Islet precursor cell (in vitro differentiated cells): ENCODE measurements at regions not wholly inside any gene's neighbourhood (a gene's known extent, or its start where the extent isn't known, plus 50 kb on each side); places are given as distances from the start of the nearest gene placed in this dataset.
A peak's percentile ranks its signal among the peaks of the same experiment; 100 is the strongest.

Experiments
- DNase-seq: peaks from one replicate; pipeline ENCODE4 v3.0.0-alpha.2; 2018

DNA sequence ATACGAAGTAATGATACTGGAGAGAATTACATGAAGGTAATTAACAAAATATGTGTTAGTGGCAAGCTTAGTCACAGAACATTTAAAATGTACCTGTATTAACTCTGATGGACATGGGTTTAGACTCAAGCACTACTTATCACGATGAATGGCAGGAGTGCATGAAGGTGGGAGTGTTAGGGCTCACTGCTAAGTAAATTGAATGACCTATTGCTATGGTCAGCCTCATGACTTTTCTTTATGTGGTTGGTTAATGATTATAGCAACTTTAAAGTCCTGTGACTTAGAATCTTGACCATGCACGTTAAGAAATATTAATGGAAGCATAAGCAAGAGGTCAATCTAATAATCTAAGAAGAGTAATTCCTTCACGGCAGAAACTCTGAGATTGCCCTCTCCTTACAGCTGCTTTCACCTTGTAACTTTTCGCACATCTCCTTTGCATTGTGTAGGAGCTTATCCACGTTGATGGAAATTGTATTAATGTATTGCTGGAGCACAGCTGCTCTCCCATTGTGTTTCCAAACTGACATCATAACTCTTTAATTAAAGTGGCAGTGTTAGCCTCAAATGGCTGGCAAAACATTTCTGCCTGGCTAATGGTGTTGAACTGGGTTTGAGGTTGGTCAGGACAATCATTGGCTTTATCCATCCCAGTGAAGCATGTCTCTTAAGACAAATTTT lies 114.5 kb downstream of the RXFP2 start:
- DNase-seq = no peak

DNA sequence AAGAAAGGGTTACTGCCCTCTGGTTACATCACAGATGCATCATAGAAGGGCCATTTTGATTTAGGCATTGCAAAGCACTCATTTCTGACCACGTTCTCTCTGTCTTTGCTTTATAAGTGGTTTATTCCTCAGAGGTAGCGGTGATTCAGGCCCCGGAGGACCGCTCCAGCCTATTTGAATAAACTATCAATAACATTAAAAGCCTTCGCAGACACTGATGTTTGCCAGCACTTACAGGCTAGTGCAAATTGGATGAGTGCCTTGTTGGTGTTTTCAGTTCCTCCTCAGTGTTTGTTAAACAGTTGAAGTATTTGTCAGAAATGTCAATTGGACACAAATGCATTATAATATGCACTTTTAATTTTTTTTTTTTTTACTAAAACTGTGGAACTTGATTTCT lies 120.2 kb downstream of the RXFP2 start:
- DNase-seq = no peak

DNA sequence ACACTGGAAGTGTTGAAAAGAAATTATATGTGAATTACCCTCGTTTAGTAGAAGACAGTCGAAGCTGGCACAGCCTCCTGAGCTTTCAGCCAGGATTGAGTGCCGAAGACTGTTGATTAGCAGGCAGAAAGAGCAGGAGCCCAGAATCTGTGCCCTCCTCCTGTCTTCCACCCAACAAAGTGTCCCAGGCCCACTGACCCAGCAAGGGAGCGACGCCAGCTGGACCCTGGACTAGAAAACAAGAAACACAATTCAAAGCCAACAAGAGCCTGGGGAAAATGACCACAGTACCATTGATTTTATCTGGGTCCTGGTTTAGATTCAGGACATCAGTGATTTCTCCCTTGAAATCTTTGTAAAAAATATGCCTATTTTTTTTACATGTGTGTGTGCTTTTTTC lies 120.7 kb downstream of the RXFP2 start:
- DNase-seq = no peak

DNA sequence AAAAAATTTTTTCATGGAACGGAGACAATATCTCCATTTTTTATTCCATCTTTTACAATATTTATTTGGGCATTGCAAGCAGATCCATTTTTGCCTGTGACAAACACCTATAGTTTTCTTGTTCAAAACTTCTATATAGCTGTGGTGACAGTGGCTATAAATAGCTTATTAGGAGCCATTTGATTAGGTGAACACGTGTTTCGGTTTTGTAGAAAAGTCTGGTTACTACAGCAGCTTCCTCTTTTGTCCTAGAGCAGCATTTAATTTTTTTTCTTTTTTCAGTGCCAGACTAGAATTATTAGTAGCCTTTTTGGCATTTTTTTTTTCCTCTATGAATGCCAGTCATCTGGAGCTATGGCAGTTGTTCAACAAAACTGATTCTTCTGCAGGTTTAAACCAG lies 123.5 kb downstream of the RXFP2 start:
- no peak for DNase-seq

DNA sequence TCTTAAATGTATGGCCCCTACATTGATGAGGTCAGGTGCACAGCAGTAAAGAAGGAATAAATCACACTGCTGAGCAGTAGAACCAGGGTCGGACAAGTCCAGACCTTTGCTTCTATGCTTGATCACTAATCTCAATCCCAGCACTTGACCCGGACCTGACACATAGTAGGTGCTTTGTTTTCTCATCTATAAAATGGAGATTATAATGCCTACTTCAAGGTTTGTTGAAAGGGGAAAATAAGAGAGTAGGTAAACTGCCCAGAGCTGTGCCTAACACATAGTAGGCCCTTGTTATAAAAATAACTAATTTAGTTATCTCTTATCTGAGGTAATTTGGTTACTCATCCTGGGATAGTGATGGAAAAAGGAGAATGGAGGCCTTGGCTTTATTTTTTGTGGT lies 125.0 kb downstream of the RXFP2 start:
- DNase-seq = no peak

DNA sequence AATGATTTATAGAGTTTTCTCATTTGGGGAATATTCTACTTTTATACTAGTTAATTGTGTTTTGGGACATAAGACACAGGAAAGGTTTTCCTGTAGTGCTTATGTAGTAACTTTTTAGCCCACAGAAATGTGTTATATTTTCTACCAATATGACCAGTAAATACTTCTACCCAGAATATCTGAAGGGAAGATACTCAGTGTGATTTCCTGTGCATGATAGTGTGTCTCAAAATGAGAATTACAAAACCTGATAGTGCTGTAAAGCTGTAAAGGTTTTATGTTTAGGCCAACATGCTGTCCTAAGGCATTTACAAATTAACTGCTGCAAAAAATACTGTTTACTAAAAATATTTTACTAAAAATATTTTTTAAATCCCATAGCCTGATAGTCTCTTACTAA lies 126.8 kb downstream of the RXFP2 start:
- no peak for DNase-seq

DNA sequence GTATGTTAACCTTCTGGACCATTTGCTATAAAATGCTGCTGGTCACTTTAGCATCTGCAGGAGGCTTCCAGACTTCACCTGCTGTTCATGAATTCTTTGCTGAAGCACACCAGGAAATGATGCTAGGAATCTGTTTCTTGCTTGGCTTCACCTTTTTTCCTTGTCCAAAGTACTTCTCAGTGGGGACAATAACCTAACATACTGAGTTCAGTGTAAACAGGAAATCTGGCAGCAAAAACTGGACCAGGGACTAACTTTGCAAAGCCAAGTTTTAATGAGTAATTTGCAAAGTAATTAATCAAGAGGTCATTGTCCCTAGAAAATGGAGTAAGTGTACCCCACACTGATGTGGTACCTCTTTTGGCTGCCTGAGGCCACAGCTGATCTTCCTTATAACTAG lies 128.4 kb downstream of the RXFP2 start:
- no peak for DNase-seq

DNA sequence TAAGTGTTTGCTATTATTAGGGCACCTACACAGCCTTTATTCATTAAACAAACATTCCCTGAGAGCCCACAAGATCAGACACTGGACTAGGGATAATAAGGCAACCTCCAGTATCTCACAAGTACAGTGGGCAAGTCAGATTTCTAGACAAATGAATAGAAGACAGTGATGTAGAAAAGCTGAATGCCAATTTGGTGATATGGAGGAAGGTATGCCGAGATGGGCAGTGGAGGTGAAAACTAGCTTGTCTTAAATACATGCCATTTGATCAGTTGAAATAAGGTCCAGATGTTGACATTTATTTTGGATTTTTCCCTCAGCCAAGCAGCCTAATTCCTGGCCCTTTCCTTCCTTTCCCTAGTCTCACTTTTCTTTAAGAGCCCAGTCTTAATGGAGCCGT lies 130.3 kb downstream of the RXFP2 start:
- DNase-seq = no peak

DNA sequence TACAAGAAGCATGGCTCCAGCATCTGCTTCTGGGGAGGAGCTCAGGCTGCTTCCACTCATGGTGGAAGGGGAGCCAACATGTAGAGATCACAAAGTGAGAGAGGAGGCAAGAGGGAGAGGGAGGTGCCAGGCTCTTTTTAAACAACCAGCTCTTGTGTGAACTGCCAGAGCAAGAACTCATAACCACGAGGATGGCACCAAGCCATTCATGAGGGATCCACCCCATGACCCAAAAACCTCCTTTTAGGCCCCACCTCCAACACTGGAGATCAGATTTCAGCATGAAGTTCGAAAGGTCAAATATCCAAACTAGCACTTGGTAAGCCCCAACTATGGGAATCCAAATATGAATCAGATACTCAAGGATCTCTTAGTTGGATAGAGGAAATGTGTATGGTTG lies 131.2 kb downstream of the RXFP2 start:
- no peak for DNase-seq

DNA sequence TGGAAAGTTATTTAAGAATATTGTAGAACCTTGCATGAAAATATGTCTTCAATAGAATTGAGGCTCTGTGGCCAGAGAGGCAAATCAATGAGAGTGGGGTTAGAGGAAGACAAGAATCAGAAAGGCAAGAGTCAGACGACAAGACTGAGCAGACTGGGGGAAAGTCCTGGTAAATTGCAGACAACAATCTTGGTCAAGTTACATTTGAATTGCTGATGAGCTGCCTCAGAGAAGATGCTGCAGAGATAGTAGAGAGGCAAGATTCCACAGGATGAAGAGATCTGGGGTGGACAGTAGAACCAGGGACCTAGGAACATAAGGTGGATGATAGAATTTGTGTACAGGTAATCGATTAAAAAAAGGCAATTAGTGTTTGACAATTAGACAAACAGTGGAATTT lies 133.8 kb downstream of the RXFP2 start:
- no peak for DNase-seq

DNA sequence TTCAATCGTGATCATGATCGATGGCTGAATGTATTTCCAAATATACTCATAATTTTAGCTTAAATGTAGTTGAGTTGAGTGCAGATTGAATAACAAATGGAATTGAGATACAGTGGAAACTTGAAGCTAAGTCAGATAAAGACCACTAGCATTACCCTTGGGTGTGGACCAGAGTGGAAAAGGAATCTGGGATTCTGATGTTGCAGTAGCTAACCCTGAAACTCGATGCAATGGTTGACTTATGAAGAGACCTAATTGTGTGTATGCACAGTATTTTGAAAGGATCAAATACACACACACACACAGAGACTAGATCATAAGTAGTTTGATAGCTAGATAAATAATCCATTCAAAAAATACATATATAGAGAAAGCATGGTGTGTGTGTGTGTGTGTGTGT lies 135.8 kb downstream of the RXFP2 start:
- DNase-seq = no peak

DNA sequence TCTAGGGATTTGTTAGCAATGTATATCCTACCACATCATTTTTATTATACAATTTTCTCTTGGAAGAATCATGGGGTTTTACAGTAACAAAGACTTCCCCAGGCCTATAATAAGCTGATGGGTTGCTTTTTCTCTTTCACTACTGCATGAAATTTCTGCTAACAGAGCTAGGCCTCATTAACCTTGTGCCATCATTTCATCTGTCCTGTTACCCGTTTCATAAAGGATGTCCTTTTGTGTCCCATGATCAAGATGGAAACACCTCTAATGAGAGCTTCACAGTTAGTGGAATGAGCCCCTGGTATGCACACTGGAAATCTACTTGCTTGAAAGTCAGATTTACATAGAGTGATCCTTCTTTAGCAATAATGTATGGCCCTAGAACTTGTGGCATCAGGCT lies 138.7 kb downstream of the RXFP2 start:
- DNase-seq = no peak

DNA sequence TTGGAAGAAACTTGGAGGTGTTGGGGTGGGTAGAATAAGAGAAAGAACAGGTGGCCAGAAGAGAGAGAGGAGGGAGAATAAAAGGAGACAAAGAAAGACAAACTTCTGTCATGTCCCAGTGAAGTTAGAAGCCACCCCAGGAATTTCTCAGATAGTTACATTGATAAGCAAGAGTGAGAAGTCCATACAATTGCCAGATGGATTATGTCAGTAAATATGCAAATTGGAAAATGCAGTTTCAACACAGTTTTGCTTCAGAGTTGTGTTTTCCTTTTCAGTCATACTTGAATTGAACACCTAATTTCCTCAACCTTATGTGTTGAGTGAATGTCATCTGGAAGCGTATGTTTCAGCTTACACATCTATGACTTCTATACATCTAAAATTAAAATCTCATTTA lies 139.2 kb downstream of the RXFP2 start:
- DNase-seq = no peak

DNA sequence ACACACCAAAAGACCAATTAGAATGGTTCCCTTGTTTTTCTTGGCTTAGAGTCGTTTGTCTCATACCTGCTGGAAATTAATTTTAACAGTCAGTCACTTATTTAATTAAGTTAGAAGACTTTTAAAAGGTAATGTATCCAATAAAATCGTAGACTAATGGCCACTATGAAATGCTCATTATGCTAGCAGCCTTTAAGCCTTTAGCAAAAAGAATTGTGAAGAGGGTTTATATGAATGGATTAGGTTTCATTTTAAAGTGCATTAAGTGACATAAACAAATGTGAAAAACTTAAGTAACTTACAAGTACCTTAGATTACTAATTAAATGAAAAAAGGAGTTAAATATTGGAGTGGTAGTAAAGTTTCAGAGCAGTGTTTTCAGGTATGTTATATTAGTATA lies 139.6 kb downstream of the RXFP2 start:
- DNase-seq = no peak

DNA sequence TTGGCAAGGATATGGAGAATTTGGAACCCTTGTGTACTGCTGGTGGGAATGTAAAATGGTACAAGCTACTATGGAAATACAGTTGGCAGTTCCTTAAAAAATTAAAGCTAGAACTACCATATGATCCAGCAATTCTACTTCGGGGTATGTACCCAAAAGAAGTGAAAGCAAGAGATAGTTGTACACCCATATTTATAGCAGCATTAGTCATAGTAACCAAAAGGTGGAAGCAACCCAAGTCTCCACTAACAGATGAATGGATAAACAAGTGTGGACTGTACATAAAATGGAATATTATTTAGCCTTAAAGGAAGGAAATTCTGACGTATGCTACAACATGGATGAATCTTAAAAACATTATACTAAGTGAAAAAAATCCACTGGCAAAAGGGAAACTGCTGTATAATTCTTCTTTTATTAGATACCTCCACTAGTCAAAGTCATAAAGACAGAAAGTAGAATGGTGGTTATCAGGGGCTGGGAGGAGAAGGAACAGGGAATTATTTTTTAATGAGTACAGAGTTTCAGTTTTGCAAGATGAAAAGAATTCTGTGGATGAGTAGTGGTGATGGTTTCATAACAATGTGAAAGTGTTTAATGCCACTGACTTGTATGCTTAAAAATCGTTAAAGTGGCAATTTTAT lies 141.6 kb downstream of the RXFP2 start:
- DNase-seq = no peak

DNA sequence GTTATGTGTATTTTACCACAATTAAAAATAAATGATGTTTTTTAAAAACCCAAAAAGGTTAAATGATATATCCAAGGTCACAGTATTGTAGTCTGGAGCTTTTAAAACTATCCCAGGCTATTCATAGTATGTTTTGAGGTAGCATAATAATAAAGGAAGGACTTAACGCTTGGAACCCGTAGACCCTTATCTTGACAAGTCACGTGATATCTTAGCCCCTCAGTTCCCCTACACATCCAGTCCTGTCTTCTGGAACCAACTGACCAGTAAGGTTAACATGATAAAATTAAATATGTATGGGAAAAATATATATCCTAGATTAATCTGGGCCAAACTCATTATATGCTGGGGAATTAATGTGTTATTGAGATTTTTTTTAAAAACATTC lies 142.2 kb downstream of the RXFP2 start:
- no peak for DNase-seq

DNA sequence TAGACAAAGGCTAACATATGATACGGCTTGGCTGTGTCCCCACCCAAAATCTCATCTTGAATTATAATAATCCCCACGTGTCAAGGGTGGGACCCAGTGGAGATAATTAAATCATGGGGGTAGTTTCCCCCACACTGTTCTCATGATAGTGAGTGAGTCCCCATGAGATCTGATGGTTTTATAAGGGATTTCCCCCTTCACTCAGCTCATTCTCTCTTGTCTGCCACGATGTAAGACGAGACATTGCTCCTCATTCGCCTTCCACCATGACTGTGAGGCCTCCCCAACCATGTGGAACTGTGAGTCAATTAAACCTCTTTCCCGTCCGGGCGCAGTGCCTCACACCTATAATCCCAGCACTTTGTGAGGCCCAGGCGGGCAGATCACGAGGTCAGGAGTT lies 143.5 kb downstream of the RXFP2 start:
- no peak for DNase-seq

DNA sequence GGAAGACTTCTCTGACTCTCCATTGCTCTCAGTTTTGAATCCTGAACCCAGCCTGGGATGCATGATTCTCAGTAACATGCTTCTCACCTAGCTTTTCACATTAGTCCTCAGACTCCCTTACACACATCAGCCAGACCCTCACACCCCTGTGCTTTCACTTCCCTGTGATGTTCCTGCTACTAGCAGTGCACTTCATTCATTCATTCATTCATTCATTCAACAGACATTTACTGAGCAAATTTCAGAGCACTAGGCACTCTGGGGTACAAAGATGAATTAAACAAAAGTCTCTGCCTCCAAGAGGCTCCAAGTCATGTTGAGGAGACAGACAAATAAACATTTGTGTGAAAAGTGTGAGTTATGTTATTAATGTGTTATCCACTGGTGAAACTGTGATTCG lies 145.2 kb downstream of the RXFP2 start:
- no peak for DNase-seq

DNA sequence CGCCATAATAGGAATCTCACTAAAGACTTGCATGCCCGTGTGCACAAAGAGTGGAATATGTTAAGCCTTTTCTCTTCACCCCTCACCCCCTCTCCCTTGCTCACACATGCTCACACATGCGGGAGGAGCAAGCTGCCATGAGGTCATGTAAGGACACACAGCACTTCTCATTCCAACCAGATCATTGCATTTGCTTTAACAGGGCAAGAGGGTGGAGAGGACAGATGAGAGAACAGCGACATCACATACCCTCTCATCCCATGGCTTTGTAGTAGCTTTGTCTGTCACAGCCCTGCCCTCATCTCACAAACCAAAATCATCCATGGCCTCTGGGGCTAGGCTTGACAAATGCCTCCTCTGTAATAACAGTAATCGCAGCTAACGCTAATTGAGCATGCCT lies 145.6 kb upstream of the FRY start:
- DNase-seq = peak; percentile 76

DNA sequence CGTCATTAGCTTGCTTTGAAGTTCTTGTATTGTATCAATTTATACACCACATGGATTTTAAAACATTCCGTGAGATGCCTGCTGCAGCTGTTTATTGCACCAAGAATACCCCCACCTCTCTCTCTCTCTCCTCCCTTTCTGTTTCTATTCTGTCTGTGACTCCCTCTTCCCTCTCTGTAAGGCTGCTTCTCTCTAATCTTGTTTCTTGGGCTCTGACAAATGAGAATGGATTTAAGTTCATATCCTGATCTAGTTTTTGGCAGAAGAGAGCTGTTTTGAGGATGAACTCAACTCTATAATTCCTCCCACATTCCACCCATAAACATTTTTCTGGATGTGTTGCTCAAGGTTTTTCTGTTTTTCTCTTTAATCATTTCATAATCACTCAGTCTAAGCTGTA lies 144.3 kb upstream of the FRY start:
- DNase-seq = no peak

DNA sequence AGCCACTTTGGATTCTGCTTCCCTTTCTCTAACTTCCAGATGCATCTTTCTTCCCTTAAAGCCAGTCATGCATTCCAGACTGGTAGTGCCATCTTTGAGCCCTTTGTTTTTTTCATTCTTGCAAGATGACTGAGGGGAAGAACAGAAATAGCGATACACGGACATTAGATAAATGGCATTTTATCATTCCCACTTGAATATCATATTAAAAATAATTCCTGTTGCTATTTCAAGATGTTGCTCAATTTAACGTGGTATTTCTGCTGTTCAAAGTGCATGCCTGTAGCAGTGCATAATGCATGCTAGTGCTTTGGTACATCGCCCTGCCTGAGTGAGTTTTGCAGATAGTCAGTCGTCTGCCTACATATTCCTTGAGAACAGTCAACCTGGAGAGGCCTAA lies 140.6 kb upstream of the FRY start:
- no peak for DNase-seq

DNA sequence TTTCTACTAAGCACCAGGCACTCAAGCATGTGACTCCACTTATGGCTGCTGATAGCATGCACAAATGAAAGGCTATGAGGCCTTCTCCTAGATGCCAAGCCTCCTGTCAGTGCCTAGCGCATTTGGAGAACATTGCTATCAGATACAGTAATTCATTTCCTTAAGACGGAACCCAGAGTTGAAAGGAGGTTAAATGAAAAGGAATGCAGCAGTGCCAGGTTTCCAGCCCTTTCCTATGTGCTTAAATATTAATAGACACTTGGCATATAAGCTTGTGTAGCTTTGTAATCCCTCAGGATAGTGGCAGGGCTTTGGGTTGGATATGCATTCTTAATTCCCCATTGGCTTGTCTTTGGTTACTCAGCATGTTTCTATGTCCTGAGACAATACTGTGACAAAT lies 140.1 kb upstream of the FRY start:
- no peak for DNase-seq

DNA sequence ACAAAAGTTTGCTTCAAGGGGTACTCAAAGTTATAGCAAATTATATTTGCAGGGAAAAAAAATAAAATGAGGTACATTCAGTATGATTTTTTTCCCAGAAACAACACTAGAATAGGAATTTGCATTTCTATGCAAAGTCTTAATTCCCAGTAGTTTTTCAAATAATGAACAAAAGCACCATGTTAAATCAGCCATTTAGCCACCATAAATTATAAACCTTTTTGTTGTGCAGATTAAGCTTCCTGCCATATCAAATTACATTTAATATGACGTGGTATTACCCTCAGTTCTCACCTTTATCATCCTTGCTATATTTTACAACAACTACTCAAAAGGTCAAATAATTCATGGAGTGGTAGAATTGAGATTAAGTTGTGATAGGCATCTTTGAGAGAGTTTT lies 136.6 kb upstream of the FRY start:
- DNase-seq = no peak

DNA sequence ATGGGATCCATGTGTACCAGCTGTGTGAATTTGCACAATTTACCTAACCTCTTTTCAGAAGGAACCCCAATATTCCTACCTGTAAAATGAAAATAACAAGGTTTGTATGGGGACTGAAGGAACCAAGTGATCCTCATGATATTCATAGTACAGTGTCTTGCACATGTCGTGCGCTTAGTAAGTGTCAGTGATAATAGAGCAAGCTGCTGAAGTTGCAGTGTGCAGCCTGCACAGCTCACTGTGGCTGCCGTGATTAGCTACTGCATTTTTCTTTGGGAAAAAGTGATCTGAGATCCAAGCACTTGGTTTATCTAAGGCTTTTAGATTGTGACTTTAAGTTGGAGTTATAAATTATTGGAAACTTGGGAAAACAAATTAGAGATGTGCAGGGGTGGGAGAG lies 135.9 kb upstream of the FRY start:
- DNase-seq = no peak

DNA sequence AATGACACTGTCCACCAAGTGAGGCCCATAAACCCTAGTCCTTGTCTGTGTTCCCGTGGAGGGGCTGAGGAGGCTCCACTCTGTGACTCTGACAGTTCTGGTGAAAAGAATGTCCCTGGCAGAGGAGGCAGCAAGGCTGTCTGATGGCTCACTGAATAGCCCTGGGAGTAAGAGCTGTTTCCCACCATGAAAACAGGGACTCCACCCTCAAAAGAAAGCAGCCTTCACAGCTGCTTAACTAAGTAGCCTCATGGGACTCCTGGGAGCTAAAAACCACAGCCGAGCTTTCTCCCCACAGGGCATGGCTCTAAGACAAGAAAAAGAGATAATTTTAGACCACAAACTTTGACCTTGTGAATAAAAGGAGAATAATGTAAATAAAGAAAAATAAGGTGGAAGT lies 135.1 kb upstream of the FRY start:
- DNase-seq = peak; percentile 62
